ENCODE measurements at regions not wholly inside any gene's neighbourhood (a gene's known extent, or its start where the extent isn't known, plus 50 kb on each side); places are given as distances from the start of the nearest gene placed in this dataset.
A peak's percentile ranks its signal among the peaks of the same experiment; 100 is the strongest.

DNA sequence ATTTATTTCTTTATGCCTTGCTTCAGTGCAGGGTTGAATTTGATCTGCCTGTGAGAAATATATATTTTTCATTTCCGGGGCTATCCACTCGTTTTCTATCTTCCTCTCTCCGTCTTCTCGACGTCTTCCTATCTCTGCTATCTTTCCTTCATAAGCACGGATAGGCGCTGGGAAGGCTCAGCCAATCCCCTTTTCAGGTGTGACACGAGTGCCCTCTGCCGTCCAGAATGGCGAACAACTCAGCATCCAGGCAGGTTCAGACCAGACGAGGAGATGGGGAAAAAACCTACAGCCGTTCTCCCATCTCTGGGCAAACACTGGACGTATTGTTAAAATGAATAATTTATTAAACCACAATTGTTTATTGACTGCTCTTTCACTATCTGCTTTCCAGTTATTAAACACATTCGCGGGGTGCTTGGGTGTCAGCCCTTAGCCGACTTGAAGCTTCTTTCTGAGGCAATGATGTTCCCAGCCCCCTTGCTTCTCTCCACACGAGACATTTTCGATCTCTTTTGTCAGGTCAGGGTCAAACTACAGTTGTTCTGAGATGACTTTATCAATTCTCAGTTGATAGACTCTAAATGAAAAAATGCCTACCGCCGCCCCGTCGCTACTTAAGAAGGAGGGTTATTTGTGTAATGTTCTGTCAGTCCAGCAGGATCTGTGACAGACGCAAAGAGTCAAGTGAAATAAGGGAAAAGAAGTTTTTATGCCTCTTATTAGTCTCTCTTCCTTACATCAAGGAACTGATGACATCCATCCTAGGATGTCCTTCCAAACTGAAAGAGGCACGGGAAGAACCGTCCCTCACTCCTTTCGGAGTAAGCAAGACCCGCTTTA is 96.3 kb upstream of the NOCT start:
- peak overlapping the region; percentile 18 for H3K9ac ChIP-seq (ENCODE audit: low read depth, low read length)
- no peaks in the 10 kb centered on the region for H3K9me3 ChIP-seq (replicated peaks; ENCODE audit: low read length)
- H3K4me3 ChIP-seq (ENCODE audit: low read length) = no peak overlapping the region
- H3K4me2 ChIP-seq (ENCODE audit: low read length) = peak overlapping the region; percentile 67
- H3K27me3 ChIP-seq (ENCODE audit: control insufficient read depth, insufficient read depth, low read length) = peaks cover 6% of the 10 kb centered on the region
- no peaks in the 10 kb centered on the region for H3K4me1 ChIP-seq (ENCODE audit: control insufficient read depth, insufficient read depth, low read length)
- H3K36me3 ChIP-seq (ENCODE audit: insufficient read depth, low read length) = no peaks in the 10 kb centered on the region

DNA sequence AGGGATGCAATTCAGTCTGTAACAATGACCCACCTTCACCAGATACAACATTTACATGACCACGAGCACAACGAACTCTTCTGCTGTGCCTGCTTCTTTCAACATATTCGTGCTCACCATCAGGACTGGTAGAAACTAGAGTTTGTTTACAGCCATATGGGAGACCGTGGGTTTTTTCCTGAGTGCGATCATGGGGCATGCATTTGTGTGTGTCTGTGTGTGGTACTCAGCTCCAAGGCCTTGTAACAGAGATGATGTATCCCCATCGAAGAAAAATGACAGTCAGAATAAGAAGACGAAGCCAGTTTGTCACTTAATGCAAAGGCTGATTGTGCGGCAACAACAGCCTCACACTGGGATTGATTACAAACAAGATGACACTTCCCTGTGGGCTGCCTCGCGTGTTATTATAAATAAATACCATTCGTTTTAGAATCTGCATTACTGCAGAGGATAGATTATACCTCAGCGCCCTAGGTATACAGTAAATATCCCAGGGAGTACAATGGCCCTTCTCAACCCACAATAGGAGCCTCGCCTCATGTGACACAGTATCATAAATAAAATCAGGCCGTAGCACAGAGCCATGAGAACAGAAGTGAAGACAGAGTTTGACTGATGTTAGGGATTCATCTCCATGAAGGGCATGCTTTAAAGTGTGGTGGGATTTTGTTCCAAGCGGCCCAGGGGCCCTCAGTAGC is 97.3 kb upstream of the NOCT start:
- no peaks in the 10 kb centered on the region for H3K4me1 ChIP-seq (ENCODE audit: control insufficient read depth, insufficient read depth, low read length)
- H3K4me3 ChIP-seq (ENCODE audit: low read length) = no peak overlapping the region
- H3K36me3 ChIP-seq (ENCODE audit: insufficient read depth, low read length) = no peaks in the 10 kb centered on the region
- no peaks in the 10 kb centered on the region for H3K9me3 ChIP-seq (replicated peaks; ENCODE audit: low read length)
- no peak overlapping the region for H3K4me2 ChIP-seq (ENCODE audit: low read length)
- H3K9ac ChIP-seq (ENCODE audit: low read depth, low read length) = no peak overlapping the region
- H3K27me3 ChIP-seq (ENCODE audit: control insufficient read depth, insufficient read depth, low read length) = peaks cover 6% of the 10 kb centered on the region

DNA sequence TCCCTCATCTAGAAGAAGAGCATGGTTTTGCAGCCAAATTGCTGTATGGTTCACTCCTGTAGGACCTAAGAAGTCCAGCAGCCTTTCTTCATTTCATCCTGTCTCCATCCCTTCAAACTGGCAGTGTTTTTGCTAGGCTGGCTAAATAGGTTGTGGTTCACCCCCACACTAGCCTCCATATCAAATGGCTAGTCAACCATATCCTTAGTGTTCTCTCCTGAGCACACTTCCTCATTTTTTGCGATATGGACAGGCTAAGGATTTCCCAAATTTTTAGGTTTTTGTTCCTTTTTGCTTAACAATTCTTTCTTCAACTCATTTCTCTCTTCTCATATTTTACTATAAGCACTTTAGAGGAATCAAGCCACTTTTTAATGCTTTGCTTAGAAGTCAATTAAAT is 98.8 kb upstream of the NOCT start:
- Histone ChIP-seq H3K4me3 (ENCODE audit: low read length) (no peak overlapping the region), H3K4me2 (ENCODE audit: low read length) (no peak overlapping the region), H3K36me3 (ENCODE audit: insufficient read depth, low read length) (no peaks in the 10 kb centered on the region), H3K9ac (ENCODE audit: low read depth, low read length) (no peak overlapping the region), H3K4me1 (ENCODE audit: control insufficient read depth, insufficient read depth, low read length) (no peaks in the 10 kb centered on the region), H3K9me3 (replicated peaks; ENCODE audit: low read length) (no peaks in the 10 kb centered on the region), H3K27me3 (ENCODE audit: control insufficient read depth, insufficient read depth, low read length) (peaks cover 6% of the 10 kb centered on the region)

DNA sequence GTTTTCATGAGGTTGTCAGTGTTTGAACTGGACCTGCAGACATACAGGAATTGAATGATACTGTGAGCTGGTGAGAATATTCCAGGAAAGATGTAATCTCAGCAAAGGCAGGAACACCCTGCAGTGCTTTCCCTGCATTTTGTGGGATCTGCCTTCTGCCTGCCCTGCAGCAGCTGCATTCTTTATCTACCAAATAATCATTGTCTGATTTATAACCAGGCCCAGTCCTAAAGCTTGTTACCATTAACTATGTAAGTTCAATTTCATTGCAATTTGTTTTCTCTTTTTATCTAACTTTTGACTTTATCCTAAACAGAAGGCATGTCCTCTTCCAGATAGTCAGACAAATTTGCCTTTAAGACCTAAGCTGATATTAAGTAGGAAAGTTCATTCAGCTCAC is 99.8 kb upstream of the NOCT start:
- Histone ChIP-seq H3K4me2 (ENCODE audit: low read length) (no peak overlapping the region), H3K4me3 (ENCODE audit: low read length) (no peak overlapping the region), H3K9me3 (replicated peaks; ENCODE audit: low read length) (no peaks in the 10 kb centered on the region), H3K4me1 (ENCODE audit: control insufficient read depth, insufficient read depth, low read length) (peaks cover 5% of the 10 kb centered on the region), H3K36me3 (ENCODE audit: insufficient read depth, low read length) (no peaks in the 10 kb centered on the region), H3K27me3 (ENCODE audit: control insufficient read depth, insufficient read depth, low read length) (peaks cover 6% of the 10 kb centered on the region), H3K9ac (ENCODE audit: low read depth, low read length) (no peak overlapping the region)

DNA sequence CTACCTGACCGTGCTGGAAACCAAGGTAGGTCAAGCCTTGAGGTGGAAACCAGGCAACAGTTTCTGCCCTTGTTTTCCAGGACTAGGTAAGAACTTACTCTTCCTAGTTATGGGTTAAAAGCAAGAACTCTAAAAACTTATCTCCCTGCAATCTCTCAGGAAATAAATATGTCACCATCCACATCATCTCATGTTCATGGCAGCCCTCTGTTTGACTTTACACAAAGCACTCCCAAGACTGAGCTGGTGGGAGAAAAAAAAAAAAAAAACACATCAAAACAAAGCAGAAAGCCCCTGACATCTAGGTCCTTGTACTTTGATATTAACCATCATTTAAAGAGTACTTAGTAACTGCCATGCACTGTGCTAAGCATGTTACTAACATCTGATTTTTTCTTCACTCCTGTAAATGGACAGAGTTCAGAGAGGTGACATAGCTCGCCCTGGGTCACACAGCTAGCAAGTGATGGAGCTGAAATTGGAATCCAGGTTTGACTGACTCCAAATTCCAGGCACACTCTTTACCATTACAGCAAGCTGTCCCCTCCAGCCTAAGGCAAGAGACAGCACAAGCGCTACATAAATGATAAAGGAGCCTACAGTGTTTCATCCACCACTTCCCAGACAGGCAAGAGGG is 102.8 kb upstream of the NOCT start:
- H3K27me3 ChIP-seq (ENCODE audit: control insufficient read depth, insufficient read depth, low read length) = no peaks in the 10 kb centered on the region
- peaks cover 8% of the 10 kb centered on the region for H3K4me1 ChIP-seq (ENCODE audit: control insufficient read depth, insufficient read depth, low read length)
- H3K9me3 ChIP-seq (replicated peaks; ENCODE audit: low read length) = no peaks in the 10 kb centered on the region
- no peak overlapping the region for H3K9ac ChIP-seq (ENCODE audit: low read depth, low read length)
- H3K36me3 ChIP-seq (ENCODE audit: insufficient read depth, low read length) = no peaks in the 10 kb centered on the region
- H3K4me3 ChIP-seq (ENCODE audit: low read length) = no peak overlapping the region
- no peak overlapping the region for H3K4me2 ChIP-seq (ENCODE audit: low read length)

DNA sequence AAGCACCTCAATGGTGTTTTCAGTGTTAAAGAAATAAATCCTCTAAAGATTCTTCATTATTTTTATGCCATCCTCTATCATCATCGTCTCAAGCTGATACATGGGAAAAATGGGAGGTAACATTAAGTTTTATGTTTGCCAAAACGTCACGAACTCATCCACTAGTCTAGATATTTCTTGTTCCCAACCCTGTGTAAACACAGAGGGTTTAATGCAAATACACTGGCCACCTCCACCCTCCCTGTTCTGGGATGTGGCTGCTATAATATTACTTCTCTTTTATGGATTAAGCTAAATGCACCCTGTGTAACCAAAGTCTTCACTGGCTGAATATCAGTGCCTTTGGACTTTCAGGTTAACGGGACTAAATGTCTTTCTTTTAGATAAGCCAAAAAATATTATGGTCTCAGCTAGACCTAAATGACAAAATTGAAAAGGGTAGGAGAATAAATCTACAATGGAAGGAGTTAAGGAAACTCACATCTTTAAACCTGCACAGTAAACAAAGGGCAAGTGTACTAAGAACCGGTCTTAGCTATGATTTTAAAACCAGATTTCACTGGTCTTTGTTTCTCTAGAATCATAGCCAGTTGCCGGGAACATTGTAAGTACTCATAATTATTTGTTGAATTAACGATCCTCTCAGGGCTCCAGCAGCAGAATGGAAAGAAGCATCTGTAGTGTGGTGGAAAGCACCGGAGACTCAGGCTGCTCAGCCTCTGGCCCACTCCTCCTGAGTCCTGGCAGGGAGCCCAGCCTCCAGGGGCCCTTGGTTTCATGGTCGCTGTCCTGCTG is 103.5 kb upstream of the NOCT start:
- no peaks in the 10 kb centered on the region for H3K36me3 ChIP-seq (ENCODE audit: insufficient read depth, low read length)
- no peaks in the 10 kb centered on the region for H3K9me3 ChIP-seq (replicated peaks; ENCODE audit: low read length)
- H3K4me2 ChIP-seq (ENCODE audit: low read length) = no peak overlapping the region
- H3K4me1 ChIP-seq (ENCODE audit: control insufficient read depth, insufficient read depth, low read length) = peaks cover 8% of the 10 kb centered on the region
- H3K9ac ChIP-seq (ENCODE audit: low read depth, low read length) = no peak overlapping the region
- no peaks in the 10 kb centered on the region for H3K27me3 ChIP-seq (ENCODE audit: control insufficient read depth, insufficient read depth, low read length)
- no peak overlapping the region for H3K4me3 ChIP-seq (ENCODE audit: low read length)

DNA sequence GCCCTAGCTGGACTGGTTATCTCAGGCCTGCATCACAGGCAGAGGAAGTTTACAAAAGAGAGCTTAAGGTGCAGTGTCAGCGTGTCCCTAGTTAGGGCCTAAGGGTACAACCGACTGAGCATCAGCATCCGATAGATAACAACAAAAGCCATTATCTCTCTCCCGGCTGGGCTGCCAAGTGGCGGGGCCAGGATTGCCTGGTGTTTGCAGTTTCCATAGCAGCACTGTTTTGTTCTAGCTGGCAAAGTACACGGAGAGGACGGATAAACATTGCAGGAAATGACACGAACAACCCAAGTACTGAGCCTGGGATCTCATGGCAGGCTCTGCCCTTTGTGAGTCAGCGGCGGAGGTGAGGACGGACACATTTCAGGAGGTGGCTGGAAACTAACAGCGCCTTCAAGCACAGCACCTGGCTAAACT is 104.7 kb upstream of the NOCT start:
- Histone ChIP-seq H3K36me3 (ENCODE audit: insufficient read depth, low read length) (no peaks in the 10 kb centered on the region), H3K4me3 (ENCODE audit: low read length) (no peak overlapping the region), H3K4me1 (ENCODE audit: control insufficient read depth, insufficient read depth, low read length) (peaks cover 8% of the 10 kb centered on the region), H3K4me2 (ENCODE audit: low read length) (peak overlapping the region; percentile 38), H3K27me3 (ENCODE audit: control insufficient read depth, insufficient read depth, low read length) (no peaks in the 10 kb centered on the region), H3K9ac (ENCODE audit: low read depth, low read length) (no peak overlapping the region), H3K9me3 (replicated peaks; ENCODE audit: low read length) (no peaks in the 10 kb centered on the region)

DNA sequence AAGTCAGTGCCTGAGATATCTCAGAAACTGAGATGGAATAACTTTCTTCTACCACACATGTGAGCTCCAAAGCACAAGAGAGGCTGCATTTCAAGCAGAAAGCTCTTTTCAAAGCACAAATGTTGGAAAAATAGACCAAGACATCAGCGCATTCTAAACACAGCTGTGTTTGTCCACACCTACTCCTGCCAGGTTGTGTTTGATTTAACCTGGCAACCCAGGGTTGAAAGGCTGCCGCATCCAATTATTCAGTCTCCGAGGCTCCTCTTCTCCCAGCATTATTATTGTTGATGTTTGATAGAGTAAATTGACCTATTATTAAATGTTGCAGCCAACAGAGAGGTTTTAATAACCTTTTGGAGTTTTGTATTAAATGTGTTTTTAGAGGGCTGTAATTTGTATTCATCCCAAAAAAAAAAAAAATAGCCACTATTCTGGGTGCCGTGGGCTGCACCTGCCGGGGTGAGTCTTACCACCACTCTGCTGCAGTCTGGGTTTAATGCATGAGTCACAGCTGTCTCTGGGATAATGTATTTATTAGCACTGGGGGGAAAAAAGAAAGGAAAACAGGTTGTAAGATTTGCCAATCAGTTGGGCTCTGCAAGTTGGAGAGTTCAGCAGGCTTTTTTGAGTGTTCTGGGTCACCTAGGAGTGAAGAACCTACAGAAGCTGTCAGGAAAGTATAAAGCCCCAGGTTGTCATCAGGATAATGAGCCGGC is 105.2 kb upstream of the NOCT start:
- peak overlapping the region; percentile 38 for H3K4me2 ChIP-seq (ENCODE audit: low read length)
- H3K4me1 ChIP-seq (ENCODE audit: control insufficient read depth, insufficient read depth, low read length) = peaks cover 8% of the 10 kb centered on the region
- H3K9ac ChIP-seq (ENCODE audit: low read depth, low read length) = no peak overlapping the region
- no peaks in the 10 kb centered on the region for H3K27me3 ChIP-seq (ENCODE audit: control insufficient read depth, insufficient read depth, low read length)
- no peak overlapping the region for H3K4me3 ChIP-seq (ENCODE audit: low read length)
- no peaks in the 10 kb centered on the region for H3K9me3 ChIP-seq (replicated peaks; ENCODE audit: low read length)
- H3K36me3 ChIP-seq (ENCODE audit: insufficient read depth, low read length) = no peaks in the 10 kb centered on the region

DNA sequence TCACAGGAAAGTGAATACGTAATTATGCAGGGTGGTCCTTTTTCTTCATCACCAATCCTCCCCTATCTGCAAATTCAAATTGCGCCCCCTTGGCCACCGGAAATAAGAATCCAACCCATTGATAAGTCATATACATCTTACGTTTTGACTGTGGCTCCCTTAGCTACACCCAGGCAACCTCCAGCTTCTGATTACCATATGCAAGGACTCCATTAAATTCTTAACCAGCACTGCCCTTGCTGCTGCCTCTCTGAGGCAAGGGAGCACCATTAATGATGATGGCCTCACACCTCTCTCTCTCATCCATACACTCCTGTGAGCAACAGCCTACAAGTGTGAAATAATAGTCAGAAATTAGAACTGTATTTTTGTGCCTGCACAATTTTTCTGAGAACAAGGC is 106.0 kb upstream of the NOCT start:
- Histone ChIP-seq H3K4me2 (ENCODE audit: low read length) (no peak overlapping the region), H3K4me1 (ENCODE audit: control insufficient read depth, insufficient read depth, low read length) (peaks cover 8% of the 10 kb centered on the region), H3K9ac (ENCODE audit: low read depth, low read length) (no peak overlapping the region), H3K4me3 (ENCODE audit: low read length) (no peak overlapping the region), H3K27me3 (ENCODE audit: control insufficient read depth, insufficient read depth, low read length) (no peaks in the 10 kb centered on the region), H3K9me3 (replicated peaks; ENCODE audit: low read length) (no peaks in the 10 kb centered on the region), H3K36me3 (ENCODE audit: insufficient read depth, low read length) (no peaks in the 10 kb centered on the region)

DNA sequence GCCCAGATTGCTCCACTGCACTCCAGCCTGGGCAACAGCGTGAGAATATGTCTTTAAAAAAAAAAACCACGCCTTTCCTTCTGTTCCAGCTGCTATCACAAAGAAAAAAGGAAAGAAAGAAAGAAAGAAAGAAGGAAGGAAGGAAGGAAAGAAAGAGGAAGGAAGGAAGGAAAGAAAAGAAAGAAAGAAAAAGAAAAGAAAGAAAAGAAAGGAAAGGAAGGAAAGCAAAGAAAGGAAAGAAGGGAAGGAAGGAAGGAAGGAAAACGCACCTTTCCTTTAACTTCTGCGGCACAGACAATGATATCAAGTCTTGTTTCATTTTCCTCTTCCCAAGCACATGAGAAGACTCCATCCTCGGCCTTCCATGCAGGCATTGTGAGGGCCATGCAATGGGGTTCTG is 107.4 kb upstream of the NOCT start:
- no peaks in the 10 kb centered on the region for H3K36me3 ChIP-seq (ENCODE audit: insufficient read depth, low read length)
- no peak overlapping the region for H3K9ac ChIP-seq (ENCODE audit: low read depth, low read length)
- H3K27me3 ChIP-seq (ENCODE audit: control insufficient read depth, insufficient read depth, low read length) = no peaks in the 10 kb centered on the region
- no peak overlapping the region for H3K4me2 ChIP-seq (ENCODE audit: low read length)
- H3K9me3 ChIP-seq (replicated peaks; ENCODE audit: low read length) = no peaks in the 10 kb centered on the region
- peaks cover 8% of the 10 kb centered on the region for H3K4me1 ChIP-seq (ENCODE audit: control insufficient read depth, insufficient read depth, low read length)
- H3K4me3 ChIP-seq (ENCODE audit: low read length) = no peak overlapping the region
